Activated T-cell treated with anti-CD3 and anti-CD28 coated beads for 24 hours (primary cell): ENCODE measurements at regions not wholly inside any gene's neighbourhood (a gene's known extent, or its start where the extent isn't known, plus 50 kb on each side); places are given as distances from the start of the nearest gene placed in this dataset.
"Not testable (repeated sequence)": the region's sequence is repeated elsewhere in the genome, so short reads cannot be mapped to it uniquely, and the experiment has no call there.

Source experiments
- DNase-seq: peaks from one replicate; pipeline ENCODE4 v3.0.0-alpha.2; 2020; ENCODE audit warnings: low read depth

- DNase-seq = no peak
These were observed 66.9 kb upstream of the ZNF746 start for GRCh38 chr7:149564340-149565095.

DNA sequence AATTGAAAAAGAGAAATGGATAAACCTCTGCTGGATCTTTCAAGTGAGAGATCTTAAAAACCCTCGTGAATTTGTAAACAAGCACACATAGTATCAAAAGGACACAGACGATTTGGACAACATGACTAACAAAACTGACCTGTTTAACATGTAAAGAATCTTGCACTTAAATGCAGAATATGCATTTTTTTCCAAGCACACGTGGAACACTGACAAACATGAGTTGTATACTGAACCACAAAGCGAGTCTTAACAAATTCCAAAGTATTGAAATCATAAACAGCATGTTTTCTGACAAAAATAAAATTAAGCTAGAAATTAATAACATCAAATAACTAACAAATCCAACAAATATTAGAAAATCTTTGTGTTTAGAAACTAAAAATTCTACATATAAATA, 65.0 kb upstream of the ZNF746 start:
- DNase-seq = no peak

- DNase-seq = no peak
These were observed 63.5 kb upstream of the ZNF746 start for GRCh38 chr7:149561072-149561471.

GRCh38 chr7:149559711-149560110, 62.1 kb upstream of the ZNF746 start:
- DNase-seq = no peak

DNA sequence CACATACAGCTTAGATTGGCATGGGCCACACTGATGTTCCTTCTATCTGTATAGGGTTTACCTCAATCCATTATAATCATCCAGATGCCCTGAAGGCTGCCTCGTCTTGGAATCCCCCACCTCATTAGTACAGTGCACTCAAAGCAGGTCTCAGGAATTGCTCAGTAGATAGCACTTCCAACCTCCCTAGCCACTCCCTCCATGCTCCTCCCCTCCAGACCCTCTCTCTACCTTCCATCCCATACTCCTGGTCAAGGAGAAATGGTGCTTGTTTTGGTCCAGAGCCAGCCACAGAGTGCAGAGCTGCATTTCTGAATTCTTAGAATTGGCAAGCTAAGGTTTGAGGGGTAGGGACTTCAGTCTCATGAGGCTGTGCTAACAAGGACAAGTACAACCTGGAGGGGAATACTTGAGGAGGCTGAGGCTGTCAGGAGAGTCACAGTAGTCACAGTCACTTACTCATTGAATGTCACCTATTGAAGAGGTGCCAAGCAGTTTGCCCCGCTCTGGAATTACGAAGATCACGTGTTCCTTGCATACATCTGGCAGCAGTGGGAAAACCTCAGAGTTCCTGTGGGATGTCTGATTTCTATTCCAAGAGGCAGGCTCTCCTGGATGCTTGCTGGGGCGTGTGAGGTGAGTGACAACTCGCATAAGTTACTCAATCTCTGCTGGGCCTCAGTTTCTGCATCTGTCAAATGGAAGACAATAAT, 60.7 kb upstream of the ZNF746 start:
- no peak for DNase-seq

- not testable (repeated sequence) for DNase-seq
These were observed 58.9 kb upstream of the ZNF746 start for GRCh38 chr7:149556525-149556924.

DNA sequence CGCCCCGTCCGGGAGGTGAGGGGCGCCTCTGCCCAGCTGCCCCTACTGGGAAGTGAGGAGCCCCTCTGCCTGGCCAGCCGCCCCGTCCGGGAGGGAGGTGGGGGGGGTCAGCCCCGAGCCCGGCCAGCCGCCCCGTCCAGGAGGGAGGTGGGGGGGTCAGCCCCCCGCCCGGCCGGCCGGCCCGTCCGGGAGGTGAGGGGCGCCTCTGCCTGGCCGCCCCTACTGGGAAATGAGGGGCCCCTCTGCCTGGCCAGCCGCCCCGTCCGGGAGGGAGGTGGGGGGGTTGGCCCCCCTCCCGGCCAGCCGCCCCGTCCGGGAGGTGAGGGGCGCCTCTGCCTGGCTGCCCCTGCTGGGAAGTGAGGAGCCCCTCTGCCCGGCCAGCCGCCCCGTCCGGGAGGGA, 57.2 kb upstream of the ZNF746 start:
- not testable (repeated sequence) for DNase-seq

DNA sequence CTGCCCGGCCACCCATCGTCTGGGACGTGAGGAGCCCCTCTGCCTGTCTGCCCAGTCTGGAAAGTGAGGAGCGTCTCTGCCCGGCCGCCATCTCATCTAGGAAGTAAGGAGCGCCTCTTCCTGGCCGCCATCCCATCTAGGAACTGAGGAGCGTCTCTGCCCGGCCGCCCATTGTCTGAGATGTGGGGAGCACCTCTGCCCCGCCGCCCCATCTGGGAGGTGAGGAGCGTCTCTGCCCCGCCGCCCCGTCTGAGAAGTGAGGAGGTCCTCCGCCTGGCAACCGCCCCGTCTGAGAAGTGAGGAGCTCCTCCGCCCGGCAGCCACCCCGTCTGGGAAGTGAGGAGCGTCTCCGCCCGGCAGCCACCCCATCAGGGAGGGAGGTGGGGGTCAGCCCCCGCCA, 56.4 kb upstream of the ZNF746 start:
- DNase-seq = not testable (repeated sequence)

- DNase-seq = no peak
These were observed 55.2 kb upstream of the ZNF746 start for GRCh38 chr7:149552799-149553198.
